Mesothelial cell of epicardium (in vitro differentiated cells): ENCODE measurements at regions not wholly inside any gene's neighbourhood (a gene's known extent, or its start where the extent isn't known, plus 50 kb on each side); places are given as distances from the start of the nearest gene placed in this dataset.
"Not testable (repeated sequence)": the region's sequence is repeated elsewhere in the genome, so short reads cannot be mapped to it uniquely, and the experiment has no call there.

Source experiments
- DNase-seq, 2 experiments: peaks; one replicate each; pipeline ENCODE4 v3.0.0; 2021; ENCODE audit warnings: low spot score in 2 of 2; ENCODE audit not compliant: unreplicated experiment in 2 of 2
- H3K27ac Mint-ChIP-seq: 2 replicates; pipeline ENCODE4 v1.8.0; 2021; ENCODE audit warnings: mixed read lengths
- H3K27me3 Mint-ChIP-seq: 2 replicates; pipeline ENCODE4 v1.8.0; 2021; ENCODE audit warnings: low read depth, mixed read lengths
- H3K36me3 Mint-ChIP-seq: 2 replicates; pipeline ENCODE4 v1.8.0; 2021; ENCODE audit warnings: mixed read lengths
- H3K4me1 Mint-ChIP-seq: 2 replicates; pipeline ENCODE4 v1.8.0; 2021; ENCODE audit warnings: mixed read lengths
- H3K4me3 Mint-ChIP-seq: 2 replicates; pipeline ENCODE4 v1.8.0; 2021; ENCODE audit warnings: mild to moderate bottlenecking, moderate library complexity, mixed read lengths
- H3K9me3 Mint-ChIP-seq: 2 replicates; pipeline ENCODE4 v1.8.0; 2021; ENCODE audit warnings: mixed read lengths
- TF ChIP-seq, protein P1 (sequence below): fragments of 200-600 bp; sonication (generic); IDR thresholded peaks from one replicate; pipeline ENCODE4 v1.5.0; 2021; ENCODE audit warnings: antibody characterized with exemption; ENCODE audit not compliant: unreplicated experiment

DNA sequence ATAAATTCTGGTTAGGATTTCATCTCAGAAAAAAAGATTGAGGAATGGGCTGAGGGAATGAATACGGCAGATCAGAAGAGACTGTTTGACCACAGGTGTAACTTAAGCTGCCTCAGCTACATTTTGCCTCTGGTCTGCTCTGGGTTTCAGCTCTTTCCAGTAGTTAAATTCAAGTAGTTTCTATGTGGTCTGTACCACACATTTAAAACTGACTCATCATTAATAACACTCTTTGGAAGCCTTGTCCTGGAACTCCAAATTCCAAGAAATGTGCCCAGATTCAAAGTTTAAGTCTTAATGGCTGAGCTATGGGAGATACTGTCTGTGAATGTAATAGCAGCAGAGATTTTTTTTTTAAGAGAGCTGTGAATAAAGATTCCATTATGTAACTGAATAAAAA, 133.1 kb upstream of the IGSF10 start:
- Mint-ChIP-seq H3K27ac (no peak overlapping the region), H3K4me3 (no peak overlapping the region), H3K27me3 (no peaks in the 10 kb centered on the region), H3K9me3 (no peaks in the 10 kb centered on the region), H3K36me3 (no peaks in the 10 kb centered on the region), H3K4me1 (peaks cover 2% of the 10 kb centered on the region)
- DNase-seq, result no peak
- TF ChIP-seq, protein P1, sequence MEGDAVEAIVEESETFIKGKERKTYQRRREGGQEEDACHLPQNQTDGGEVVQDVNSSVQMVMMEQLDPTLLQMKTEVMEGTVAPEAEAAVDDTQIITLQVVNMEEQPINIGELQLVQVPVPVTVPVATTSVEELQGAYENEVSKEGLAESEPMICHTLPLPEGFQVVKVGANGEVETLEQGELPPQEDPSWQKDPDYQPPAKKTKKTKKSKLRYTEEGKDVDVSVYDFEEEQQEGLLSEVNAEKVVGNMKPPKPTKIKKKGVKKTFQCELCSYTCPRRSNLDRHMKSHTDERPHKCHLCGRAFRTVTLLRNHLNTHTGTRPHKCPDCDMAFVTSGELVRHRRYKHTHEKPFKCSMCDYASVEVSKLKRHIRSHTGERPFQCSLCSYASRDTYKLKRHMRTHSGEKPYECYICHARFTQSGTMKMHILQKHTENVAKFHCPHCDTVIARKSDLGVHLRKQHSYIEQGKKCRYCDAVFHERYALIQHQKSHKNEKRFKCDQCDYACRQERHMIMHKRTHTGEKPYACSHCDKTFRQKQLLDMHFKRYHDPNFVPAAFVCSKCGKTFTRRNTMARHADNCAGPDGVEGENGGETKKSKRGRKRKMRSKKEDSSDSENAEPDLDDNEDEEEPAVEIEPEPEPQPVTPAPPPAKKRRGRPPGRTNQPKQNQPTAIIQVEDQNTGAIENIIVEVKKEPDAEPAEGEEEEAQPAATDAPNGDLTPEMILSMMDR, result no peak

DNA sequence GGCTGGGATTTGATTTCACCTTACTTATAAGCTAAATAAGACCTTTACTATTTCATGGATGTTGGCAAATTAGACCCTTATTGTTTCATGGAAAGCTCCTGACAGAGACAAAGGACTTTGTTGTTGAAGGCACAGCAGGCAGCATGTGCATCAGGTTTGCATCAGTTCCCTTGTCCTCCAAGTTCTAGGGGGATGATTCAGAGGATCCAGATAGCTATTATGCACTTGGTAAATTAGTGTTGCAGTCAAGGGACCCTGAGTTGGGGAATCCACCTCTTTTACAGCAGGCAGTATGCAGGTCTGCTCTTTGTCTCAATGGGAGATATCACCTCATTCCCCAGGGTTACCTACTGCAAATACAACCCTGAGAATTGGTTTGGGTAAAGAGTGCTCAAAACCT, 131.4 kb upstream of the IGSF10 start:
- Mint-ChIP-seq H3K27ac (no peak overlapping the region), H3K4me3 (no peak overlapping the region), H3K9me3 (peaks cover 6% of the 10 kb centered on the region)

DNA sequence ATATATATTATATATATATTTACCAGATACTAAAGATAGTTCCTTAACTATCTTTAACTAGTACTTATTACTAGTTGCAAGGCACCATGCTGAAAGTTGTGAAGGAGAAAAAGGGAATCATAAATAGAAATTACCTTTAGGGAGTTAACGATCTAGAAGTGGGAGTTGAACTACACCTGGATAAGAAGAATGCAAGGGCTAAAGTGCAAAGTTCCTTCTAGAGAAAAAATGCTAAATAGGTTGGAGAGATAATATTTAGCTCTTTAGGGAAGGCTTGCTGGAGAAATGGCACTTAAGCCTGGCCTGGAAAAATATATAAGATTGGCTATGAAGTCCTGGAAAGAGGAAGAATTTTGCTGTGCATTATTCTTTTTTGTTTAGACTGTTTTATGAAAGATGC, 130.6 kb upstream of the IGSF10 start:
- Mint-ChIP-seq H3K27ac (no peak overlapping the region), H3K36me3 (peaks cover 2% of the 10 kb centered on the region)
- TF ChIP-seq, protein P1, result no peak

More for the DNA sequence above, 131.4 kb upstream of the IGSF10 start:
- TF ChIP-seq, protein P1, result no peak
- DNase-seq, result no peak
- Mint-ChIP-seq H3K36me3 (no peaks in the 10 kb centered on the region), H3K4me1 (no peaks in the 10 kb centered on the region), H3K27me3 (no peaks in the 10 kb centered on the region)

DNA sequence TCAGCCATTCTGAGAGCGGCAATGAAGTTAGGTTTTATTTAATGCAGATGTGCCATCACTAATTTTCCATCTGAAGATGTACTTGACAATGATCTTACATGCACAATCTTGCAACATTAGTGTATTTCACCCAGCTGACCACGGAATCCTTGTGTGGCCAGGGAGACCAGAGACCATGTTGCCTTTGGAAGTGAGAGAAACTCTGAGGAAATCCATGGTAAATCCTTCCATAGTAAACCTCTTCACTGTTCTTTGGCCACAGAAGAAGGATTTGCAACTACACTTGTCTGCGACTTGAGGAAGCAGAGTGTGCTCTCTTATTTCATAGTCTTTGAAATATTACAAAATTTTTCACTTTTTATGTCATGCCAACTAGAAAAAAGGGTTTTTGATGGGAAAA, 128.4 kb upstream of the IGSF10 start:
- Mint-ChIP-seq H3K27ac (no peak overlapping the region), H3K4me3 (no peak overlapping the region), H3K4me1 (peaks cover 4% of the 10 kb centered on the region), H3K9me3 (peaks cover 9% of the 10 kb centered on the region), H3K36me3 (peaks cover 2% of the 10 kb centered on the region), H3K27me3 (no peaks in the 10 kb centered on the region)
- no peak for DNase-seq
- TF ChIP-seq, protein P1, result no peak

More for the DNA sequence above, 130.6 kb upstream of the IGSF10 start:
- Mint-ChIP-seq H3K4me3 (no peak overlapping the region), H3K4me1 (no peaks in the 10 kb centered on the region), H3K9me3 (peaks cover 9% of the 10 kb centered on the region), H3K27me3 (no peaks in the 10 kb centered on the region)
- no peak for DNase-seq

DNA sequence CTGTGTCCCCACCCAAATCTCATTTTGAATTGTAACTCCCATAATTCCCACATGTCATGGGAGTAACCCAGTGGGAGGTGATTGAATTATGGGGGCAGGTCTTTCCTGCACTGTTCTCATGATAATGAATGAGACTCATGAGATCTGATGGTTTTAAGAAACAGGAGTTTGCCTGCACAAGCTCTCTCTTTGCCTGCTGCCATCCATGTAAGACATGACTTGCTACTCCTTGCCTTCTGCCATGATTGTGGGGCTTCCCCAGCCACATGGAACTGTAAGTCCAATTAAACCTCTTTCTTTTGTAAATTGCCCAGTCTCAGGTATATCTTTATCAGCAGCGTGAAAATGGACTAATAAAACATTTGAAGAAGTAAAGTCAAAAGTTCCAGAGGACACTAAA, 126.8 kb upstream of the IGSF10 start:
- H3K36me3 Mint-ChIP-seq, H3K27me3 Mint-ChIP-seq, DNase-seq, H3K9me3 Mint-ChIP-seq, H3K4me1 Mint-ChIP-seq, H3K27ac Mint-ChIP-seq, H3K4me3 Mint-ChIP-seq: not testable (repeated sequence)

DNA sequence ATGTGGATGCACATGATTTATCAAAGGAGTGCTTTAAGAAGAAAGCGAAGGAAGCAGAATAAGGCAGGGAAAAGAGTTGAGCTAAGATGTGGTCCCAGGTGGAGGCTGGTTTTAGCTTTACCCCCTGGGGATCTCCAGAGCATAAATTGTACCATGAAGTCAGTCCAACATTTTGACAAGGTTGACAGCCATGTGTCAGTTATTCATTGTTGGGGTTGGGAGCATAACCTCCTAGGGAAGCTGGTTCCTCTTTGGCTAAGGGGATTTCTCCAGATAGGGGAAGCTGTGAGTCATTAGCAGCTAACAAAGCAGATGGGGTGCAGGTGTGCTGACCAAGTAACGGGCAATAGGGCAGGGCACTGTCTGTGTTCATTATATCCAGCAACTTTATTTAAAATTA, 123.7 kb upstream of the IGSF10 start:
- H3K9me3 Mint-ChIP-seq, result peaks cover 11% of the 10 kb centered on the region
- H3K36me3 Mint-ChIP-seq, result peaks cover 2% of the 10 kb centered on the region
- H3K27ac Mint-ChIP-seq, result no peak overlapping the region
- peaks cover 27% of the 10 kb centered on the region for H3K4me1 Mint-ChIP-seq
- TF ChIP-seq, protein P1, result no peak
- no peak overlapping the region for H3K4me3 Mint-ChIP-seq
- H3K27me3 Mint-ChIP-seq, result no peaks in the 10 kb centered on the region
- no peak for DNase-seq
